ENCODE measurements at regions not wholly inside any gene's neighbourhood (a gene's known extent, or its start where the extent isn't known, plus 50 kb on each side); places are given as distances from the start of the nearest gene placed in this dataset.

GRCh38 chr10:4070921-4071660, 286.1 kb upstream of the KLF6 start (continued):
- no peak for TF ChIP-seq ZNF280A (IDR thresholded peaks at IDR 0.05; ENCODE audit: low read depth, partially characterized antibody)

- Histone ChIP-seq H3K79me2 (ENCODE audit: control insufficient read depth, insufficient read depth, low read length) (no peaks in the 10 kb centered on the region), H4K20me1 (replicated peaks; ENCODE audit: control insufficient read depth, insufficient read depth, low read length) (no peaks in the 10 kb centered on the region), H3K9me1 (ENCODE audit: control insufficient read depth, insufficient read depth, low read length) (no peaks in the 10 kb centered on the region), H3K9ac (ENCODE audit: insufficient read depth in 1 of 2, low read depth in 2 of 2, low read length in 2 of 2) (no peak overlapping the region), H3K4me2 (ENCODE audit: insufficient read depth, low read length) (no peak overlapping the region), H3K9me3 (replicated peaks; ENCODE audit: control insufficient read depth, insufficient read depth, low read depth, low read length) (no peaks in the 10 kb centered on the region), H3K4me1 (replicated peaks in 1 of 2; ENCODE audit: control insufficient read depth in 2 of 2, insufficient read depth in 2 of 2, low read length in 2 of 2) (no peaks in the 10 kb centered on the region; a peak in 1 of 5 replicates), H3K4me3 (no peak overlapping the region), H2AFZ (ENCODE audit: low read depth, low read length) (no peak overlapping the region), H3K27ac (ENCODE audit: extremely low read depth, low read depth, low read length) (no peak overlapping the region), H3K27me3 (ENCODE audit: control insufficient read depth in 2 of 2, insufficient read depth in 2 of 2, low read length in 2 of 2) (peaks cover 6 to 27% of the 10 kb centered on the region in 2 experiments; a peak in 4 of 5 replicates), H3K36me3 (ENCODE audit: control insufficient read depth, insufficient read depth, low read length) (no peaks in the 10 kb centered on the region)
- intact Hi-C loops (cut with micrococcal nuclease), result no loop called here
- no TSS peak for BruUV-seq (replicated peaks)
- CTCF ChIA-PET (ENCODE audit: low intra/inter-chr PET ratio), result no interaction called here
- no peak for TF ChIP-seq PRMT5 (CRISPR knock-in tag; IDR thresholded peaks at IDR 0.05)
- TF ChIP-seq, protein P1, sequence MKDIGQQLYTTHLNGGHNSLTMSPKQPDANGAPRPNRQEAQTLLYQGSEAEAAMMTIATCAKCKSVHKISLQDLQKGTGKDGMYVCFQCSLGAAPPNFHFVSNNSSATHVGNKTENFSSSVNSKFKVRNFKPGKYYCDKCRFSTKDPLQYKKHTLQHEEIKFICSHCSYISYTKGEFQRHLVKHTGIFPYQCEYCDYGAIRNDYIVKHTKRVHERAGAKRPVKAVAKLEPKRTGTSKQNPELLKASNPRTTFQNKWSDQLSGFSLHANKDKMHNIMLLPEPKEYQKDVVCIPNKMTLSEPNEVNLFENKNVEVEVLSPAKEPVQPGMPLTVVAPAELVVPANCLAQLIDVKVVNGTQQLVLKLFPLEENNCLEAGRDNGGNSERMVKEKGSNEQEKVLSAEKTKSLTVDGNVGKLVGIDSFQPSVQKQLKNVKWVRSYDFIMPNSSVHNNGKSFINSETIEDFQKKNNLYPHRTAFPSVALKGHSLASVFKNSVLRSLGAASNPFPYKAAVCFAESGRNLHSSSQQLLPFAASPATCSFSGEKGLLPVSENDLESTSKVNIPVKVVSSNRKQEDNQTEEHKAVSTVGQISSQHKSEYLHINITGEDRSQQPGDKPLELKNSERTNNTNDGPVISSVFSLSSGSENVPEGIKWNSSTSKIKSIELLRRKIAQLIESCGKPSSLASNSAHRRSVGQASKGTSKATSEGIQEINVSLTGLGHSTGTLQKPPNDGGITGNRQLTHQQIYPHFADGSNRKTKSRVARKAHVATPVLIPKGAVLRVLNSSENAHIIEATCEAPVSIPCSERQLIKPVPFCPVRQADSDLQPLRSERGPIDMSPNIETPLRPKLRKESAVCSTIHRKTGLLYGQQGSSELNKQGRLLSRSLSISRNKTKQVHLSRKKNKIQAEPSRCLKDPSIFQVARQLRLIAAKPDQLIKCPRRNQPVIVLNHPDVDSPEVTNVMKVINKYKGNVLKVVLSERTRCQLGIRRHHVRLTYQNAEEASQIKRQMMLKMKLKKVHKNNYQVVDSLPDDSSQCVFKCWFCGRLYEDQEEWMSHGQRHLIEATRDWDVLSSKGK (CRISPR knock-in tag; IDR thresholded peaks at IDR 0.05), result no peak
- TF ChIP-seq GTF2F1 (IDR thresholded peaks at IDR 0.05; ENCODE audit: low read depth, low read length), result no peak
- FAIRE-seq (no peak), ATAC-seq (no peak), DNase-seq (ENCODE audit: extremely low read depth in 1 of 4, low spot score in 3 of 4) (no peak)
- POLR2A ChIA-PET, result interaction anchor here (1.3 kb wide), 1 partner anchor 11 kb away, joined by 4 read pairs; no protein-coding TSS in a partner anchor
- in situ Hi-C loops (cut with MboI), result no loop called here
- 0% methylated on average over 1 of the region's 1 CpG for WGBS (ENCODE audit: insufficient coverage, low coverage, missing lambda C conversion rate)
Measured at GRCh38 chr10:4070184-4070583, 285.2 kb upstream of the KLF6 start.

Measured in K562 (cell line).